ENCODE measurements at regions not wholly inside any gene's neighbourhood (a gene's known extent, or its start where the extent isn't known, plus 50 kb on each side); places are given as distances from the start of the nearest gene placed in this dataset.

DNA sequence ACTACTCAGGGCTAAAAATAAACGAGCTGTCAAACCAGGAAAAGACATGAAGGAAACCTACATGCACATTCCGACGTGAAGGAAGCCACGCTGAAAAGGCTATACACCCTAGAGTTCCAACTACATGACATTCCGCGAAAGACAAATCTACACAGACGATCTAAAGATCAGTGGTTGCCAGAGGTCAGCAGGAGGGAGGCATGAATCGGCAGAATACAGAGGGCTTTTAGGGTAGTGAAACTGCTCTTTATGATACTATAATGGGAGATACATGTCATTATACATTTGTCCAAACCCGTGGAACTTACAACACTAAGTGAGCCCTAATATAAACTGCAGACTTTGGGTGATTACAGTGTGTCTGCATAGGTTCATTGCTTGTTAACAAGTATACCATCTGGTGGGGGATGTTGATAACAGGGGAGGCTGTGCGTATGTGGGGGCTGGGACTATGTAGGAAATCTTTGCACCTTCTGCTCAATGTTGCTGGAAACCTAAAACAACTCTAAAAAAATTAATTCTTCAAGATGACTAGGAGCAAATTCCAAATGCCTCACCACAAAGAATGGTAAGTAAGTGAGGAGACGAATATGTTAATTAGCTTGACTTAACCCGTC lies 132.2 kb upstream of the CDH4 start:
- no peak for TF ChIP-seq CTCF (conservative IDR thresholded peaks at IDR 0.05; ENCODE audit: low read depth, low read length)
- TF ChIP-seq CHD1 (IDR thresholded peaks at IDR 0.05; ENCODE audit: low read depth, low read length) = no peak
- TF ChIP-seq, protein P1, sequence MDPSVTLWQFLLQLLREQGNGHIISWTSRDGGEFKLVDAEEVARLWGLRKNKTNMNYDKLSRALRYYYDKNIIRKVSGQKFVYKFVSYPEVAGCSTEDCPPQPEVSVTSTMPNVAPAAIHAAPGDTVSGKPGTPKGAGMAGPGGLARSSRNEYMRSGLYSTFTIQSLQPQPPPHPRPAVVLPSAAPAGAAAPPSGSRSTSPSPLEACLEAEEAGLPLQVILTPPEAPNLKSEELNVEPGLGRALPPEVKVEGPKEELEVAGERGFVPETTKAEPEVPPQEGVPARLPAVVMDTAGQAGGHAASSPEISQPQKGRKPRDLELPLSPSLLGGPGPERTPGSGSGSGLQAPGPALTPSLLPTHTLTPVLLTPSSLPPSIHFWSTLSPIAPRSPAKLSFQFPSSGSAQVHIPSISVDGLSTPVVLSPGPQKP (IDR thresholded peaks at IDR 0.05; ENCODE audit: borderline replicate concordance, low read depth, low read length) = no peak
